HepG2 (cell line): ENCODE measurements at regions not wholly inside any gene's neighbourhood (a gene's known extent, or its start where the extent isn't known, plus 50 kb on each side); places are given as distances from the start of the nearest gene placed in this dataset.

Experiments used
- ATAC-seq: fragments of 200-7000 bp; cut with Tn5 transposase; 3 replicates; pipeline ENCODE4 v1.9.1; 2020; ENCODE audit warnings: mild to moderate bottlenecking, moderate library complexity
- BruUV-seq: library from RNA; stranded (reverse); fragments of 400-500 nt; replicated peaks from 2 replicates; lab custom pipeline; 2021; lab: Mats Ljungman, UMichigan
- CTCF ChIA-PET: fragments of 300-600 bp; formaldehyde crosslinking; extraction: SDS; loops from one replicate; lab custom pipeline; 2021; ENCODE audit warnings: low total read pairs, inconsistent platforms, low intra/inter-chr PET ratio; lab: Yijun Ruan, JAX
- POLR2A ChIA-PET: fragments of 350-600 bp; sonication (Branson Sonifier 250); formaldehyde crosslinking; loops from one replicate; lab custom pipeline; 2020; ENCODE audit warnings: antibody characterized with exemption, inconsistent platforms; lab: Yijun Ruan, JAX
- DNase-seq: peaks from one replicate; pipeline ENCODE4 v3.0.0-alpha.2; 2015; ENCODE audit warnings: low spot score
- FAIRE-seq: peaks from 3 replicates; lab custom pipeline; 2011; peaks lifted over from hg19 to GRCh38; lab: Jason Lieb, UNC
- H2AFZ ChIP-seq: one replicate; pipeline ENCODE4 v1.6.1; 2011; ENCODE audit warnings: low read length, inconsistent platforms
- H3K27ac ChIP-seq: fragments of 300-600 bp; 3 replicates; pipeline ENCODE4 v1.8.0; 2011; ENCODE audit warnings: mixed run types, mild to moderate bottlenecking, mixed read lengths, low read length, inconsistent platforms; ENCODE audit not compliant: insufficient read depth; ENCODE audit errors: extremely low read length
- H3K27me3 ChIP-seq, 2 experiments: fragments of 200-600 bp in 1 of 2; 2 replicates in 1 of 2; 3 replicates in 1 of 2; pipeline versions ENCODE4 v1.6.0 to v1.8.0; 2011; ENCODE audit warnings: low read length in 2 of 2, mild to moderate bottlenecking in 2 of 2, moderate library complexity in 2 of 2, inconsistent platforms in 1 of 2; ENCODE audit not compliant: insufficient read depth in 2 of 2, control insufficient read depth in 1 of 2
- H3K36me3 ChIP-seq, 2 experiments: fragments of 200-600 bp in 1 of 2; replicated peaks in 1 of 2; 2 replicates in 1 of 2; 3 replicates in 1 of 2; pipeline versions ENCODE4 v1.5.1 to v1.8.0; 2011; ENCODE audit warnings: low read length in 2 of 2, inconsistent platforms in 1 of 2; ENCODE audit not compliant: insufficient read depth in 2 of 2, control insufficient read depth in 1 of 2
- H3K4me1 ChIP-seq: 2 replicates; pipeline ENCODE4 v1.5.1; 2012; ENCODE audit warnings: low read length, inconsistent platforms; ENCODE audit not compliant: insufficient read depth
- H3K4me2 ChIP-seq: 2 replicates; pipeline ENCODE4 v1.6.0; 2011; ENCODE audit warnings: low read depth, low read length, inconsistent platforms
- H3K4me3 ChIP-seq, 3 experiments: fragments of 200-600 bp in 1 of 3; sonication (generic), shearing (Covaris generic) in 1 of 3; replicated peaks in 1 of 3; 2 replicates each; pipeline ENCODE4 v1.5.1; 2011 to 2016; ENCODE audit warnings: low read length in 3 of 3, inconsistent platforms in 2 of 3, low read depth in 2 of 3, mild to moderate bottlenecking in 2 of 3, control low read depth in 1 of 3, mixed read lengths in 1 of 3; ENCODE audit not compliant: insufficient read depth in 1 of 3
- H3K79me2 ChIP-seq: one replicate; pipeline ENCODE4 v1.6.1; 2011; ENCODE audit warnings: low read length, inconsistent platforms; ENCODE audit not compliant: insufficient read depth
- H3K9ac ChIP-seq: 2 replicates; pipeline ENCODE4 v1.6.0; 2011; ENCODE audit warnings: mild to moderate bottlenecking, low read depth, low read length, inconsistent platforms; ENCODE audit not compliant: insufficient read depth
- H3K9me3 ChIP-seq: 2 replicates; pipeline ENCODE4 v1.5.1; 2012; ENCODE audit warnings: mild to moderate bottlenecking, low read length
- H4K20me1 ChIP-seq: 2 replicates; pipeline ENCODE4 v1.6.0; 2011; ENCODE audit warnings: inconsistent platforms, mild to moderate bottlenecking, low read length, moderate library complexity; ENCODE audit not compliant: insufficient read depth
- CREM ChIP-seq, 2 experiments: sonication (generic) in 1 of 2; formaldehyde crosslinking in 1 of 2; IDR thresholded peaks; 2 replicates each; pipeline versions ENCODE4 v1.4.0 to v1.6.1; 2016 to 2020; ENCODE audit warnings: antibody characterized with exemption in 1 of 2, mild to moderate bottlenecking in 1 of 2, missing genetic modification reagents in 1 of 2
- LCORL ChIP-seq, 2 experiments: fragments of 450-650 bp in 1 of 2; sonication (generic) in 1 of 2; formaldehyde crosslinking in 1 of 2; IDR thresholded peaks; 2 replicates each; pipeline versions ENCODE4 v1.5.0 to v1.6.1; 2017 to 2020; ENCODE audit warnings: antibody characterized with exemption in 1 of 2, missing genetic modification reagents in 1 of 2
- RCOR2 ChIP-seq: IDR thresholded peaks from 2 replicates; pipeline ENCODE4 v1.6.1; 2016; ENCODE audit warnings: missing biosample characterization, missing genetic modification reagents
- STAG1 ChIP-seq: sonication (generic); formaldehyde crosslinking; IDR thresholded peaks from 2 replicates; pipeline ENCODE4 v1.4.0; 2020; ENCODE audit warnings: missing genetic modification reagents
- XRCC5 ChIP-seq: fragments of 200-400 bp; formaldehyde crosslinking; optimal IDR thresholded peaks from 2 replicates; pipeline ENCODE3; 2017; ENCODE audit warnings: mild to moderate bottlenecking, low read length
- ZMYM4 ChIP-seq: sonication (generic); formaldehyde crosslinking; IDR thresholded peaks from 2 replicates; pipeline ENCODE4 v1.8.1; 2023; ENCODE audit warnings: mild to moderate bottlenecking, missing genetic modification reagents
- ZNF431 ChIP-seq: sonication (generic); formaldehyde crosslinking; IDR thresholded peaks from 2 replicates; pipeline ENCODE4 v1.9.0; 2022; ENCODE audit warnings: missing genetic modification reagents, low read depth, mild to moderate bottlenecking, borderline replicate concordance
- ZNF570 ChIP-seq: sonication (generic); formaldehyde crosslinking; IDR thresholded peaks from 2 replicates; pipeline ENCODE4 v1.4.0; 2020; ENCODE audit warnings: mild to moderate bottlenecking, missing genetic modification reagents, borderline replicate concordance
- ZNF709 ChIP-seq: sonication (generic); formaldehyde crosslinking; IDR thresholded peaks from 2 replicates; pipeline ENCODE4 v1.5.0; 2020; ENCODE audit warnings: mild to moderate bottlenecking, missing genetic modification reagents
- ZSCAN12 ChIP-seq: sonication (generic); formaldehyde crosslinking; IDR thresholded peaks from 2 replicates; pipeline ENCODE4 v1.9.0; 2021; ENCODE audit warnings: mild to moderate bottlenecking, missing genetic modification reagents
- WGBS: methylation state at CpG from one replicate; pipeline ENCODE4 v1.1.6; 2017; ENCODE audit warnings: low lambda C conversion rate; 5-methylcytosine and 5-hydroxymethylcytosine counted together
- in situ Hi-C: cut with HindIII; loops from 2 replicates; pipeline ENCODE4 v1.10.0; 2017; ENCODE audit warnings: low pct_unique_long_range_greater_than_20kb; ENCODE audit not compliant: extremely low pct_ligation_motif_present
- intact Hi-C: fragments of 100-400 bp; cut with micrococcal nuclease; formaldehyde crosslinking; loops from one replicate; pipeline ENCODE4 v1.10.0; 2022; ENCODE audit not compliant: unreplicated experiment
- TF ChIP-seq, protein P1 (sequence below): sonication (generic); formaldehyde crosslinking; IDR thresholded peaks from 2 replicates; pipeline ENCODE4 v1.8.0; 2022; ENCODE audit warnings: mild to moderate bottlenecking, missing genetic modification reagents, moderate library complexity
- TF ChIP-seq, protein P2 (sequence below): sonication (generic); formaldehyde crosslinking; conservative IDR thresholded peaks from 2 replicates; pipeline ENCODE4 v1.8.1; 2023; ENCODE audit warnings: missing genetic modification reagents
- TF ChIP-seq, protein P3 (sequence below): sonication (generic); formaldehyde crosslinking; IDR thresholded peaks from 2 replicates; pipeline ENCODE4 v1.8.1; 2023; ENCODE audit warnings: mild to moderate bottlenecking, missing genetic modification reagents
- TF ChIP-seq, protein P4 (sequence below): IDR thresholded peaks from 2 replicates; pipeline ENCODE4 v1.6.1; 2018; ENCODE audit warnings: missing genetic modification reagents, mild to moderate bottlenecking, missing compliant biosample characterization
- TF ChIP-seq, protein P5 (sequence below): sonication (generic); formaldehyde crosslinking; IDR thresholded peaks from 2 replicates; pipeline ENCODE4 v1.5.0; 2020; ENCODE audit warnings: missing genetic modification reagents

DNA sequence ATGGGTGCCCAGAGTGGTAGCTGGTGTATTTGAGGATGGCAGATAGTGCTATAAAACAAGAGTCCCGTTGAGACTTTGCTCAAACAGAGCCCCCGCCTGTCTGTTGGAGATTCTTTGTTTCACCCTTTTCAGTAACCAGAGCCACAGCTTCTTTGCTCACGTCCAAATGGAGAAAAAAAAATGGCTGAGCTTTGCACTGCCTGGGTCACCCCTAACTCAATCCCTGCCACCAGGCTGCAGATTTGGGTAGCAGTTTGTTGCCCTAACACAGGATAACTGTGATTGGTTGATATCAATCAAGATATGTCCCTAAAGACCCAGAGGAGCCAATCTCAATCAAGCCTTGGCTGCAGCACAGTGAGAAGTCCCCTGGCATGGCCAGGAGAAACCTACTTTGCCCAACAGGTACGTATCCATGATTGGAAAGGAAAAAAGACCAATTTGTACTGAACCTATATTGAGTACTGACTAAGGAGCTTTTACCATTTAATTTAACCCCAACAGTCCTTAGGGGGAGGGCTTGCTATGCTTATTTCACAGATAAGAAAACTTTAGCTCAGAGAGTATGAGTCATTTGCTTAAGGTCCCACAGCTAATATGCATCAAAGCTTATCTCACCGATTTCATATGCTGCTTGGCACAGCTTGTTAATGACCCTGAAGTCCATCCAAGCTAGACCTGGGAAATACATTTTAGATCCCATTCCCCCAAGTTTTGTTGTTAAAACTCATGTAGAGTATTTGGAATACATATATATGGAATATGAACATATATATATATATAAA lies 72.0 kb upstream of the SH3BP4 start:
- Histone ChIP-seq H3K4me2 (no peak overlapping the region; the same call in 1 of the 2 replicates), H3K79me2 (no peaks in the 10 kb centered on the region), H3K27ac (peak overlapping the region; percentile 42), H3K9me3 (peaks cover 16% of the 10 kb centered on the region), H4K20me1 (no peaks in the 10 kb centered on the region), H3K27me3 (no peaks in the 10 kb centered on the region), H3K4me1 (peaks cover 68% of the 10 kb centered on the region), H3K4me3 (no peak overlapping the region), H3K36me3 (no peaks in the 10 kb centered on the region), H2AFZ (no peak overlapping the region), H3K9ac (no peak overlapping the region)
- intact Hi-C loops, result loop anchor here (1.0 to 5.0 kb wide), 7 partner anchors 56 to 330 kb away; no protein-coding TSS in a partner anchor
- no TSS peak for BruUV-seq
- POLR2A ChIA-PET, result interaction anchor here (0.6 to 4.0 kb wide), 36 partner anchors 11 to 323 kb away, joined by 3 to 72 read pairs (median 11); partner anchors contain the start of gene SH3BP4
- CTCF ChIA-PET, result no interaction called here
- WGBS, result 85% methylated on average over 5 of the region's 5 CpGs
- ATAC-seq (no peak), DNase-seq (peak; percentile 54), FAIRE-seq (no peak)
- in situ Hi-C loops, result loop anchor here (10.0 kb wide), 1 partner anchor 325 kb away; no protein-coding TSS in a partner anchor
- TF ChIP-seq CREM (IDR thresholded peaks at IDR 0.05) (no peak), CREM (CRISPR knock-in tag; IDR thresholded peaks at IDR 0.05) (no peak), LCORL (IDR thresholded peaks at IDR 0.05) (no peak), LCORL (CRISPR knock-in tag; IDR thresholded peaks at IDR 0.05) (peak; percentile 28; the same call in 1 of the 2 replicates), ZNF709 (CRISPR knock-in tag) (0 out of 2 replicates have a peak, but pooled peaks have one; percentile 3), XRCC5 (peak; percentile 27), ZNF431 (CRISPR knock-in tag) (peak; percentile 11; the same call in 1 of the 2 replicates), STAG1 (0 out of 2 replicates have a peak, but pooled peaks have one; percentile 0), ZMYM4 (CRISPR knock-in tag) (peak; percentile 39; the same call in 1 of the 2 replicates), ZNF570 (no peak), RCOR2 (no peak), ZSCAN12 (CRISPR knock-in tag) (no peak)
- TF ChIP-seq, protein P1, sequence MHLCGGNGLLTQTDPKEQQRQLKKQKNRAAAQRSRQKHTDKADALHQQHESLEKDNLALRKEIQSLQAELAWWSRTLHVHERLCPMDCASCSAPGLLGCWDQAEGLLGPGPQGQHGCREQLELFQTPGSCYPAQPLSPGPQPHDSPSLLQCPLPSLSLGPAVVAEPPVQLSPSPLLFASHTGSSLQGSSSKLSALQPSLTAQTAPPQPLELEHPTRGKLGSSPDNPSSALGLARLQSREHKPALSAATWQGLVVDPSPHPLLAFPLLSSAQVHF (CRISPR knock-in tag), result no peak
- TF ChIP-seq, protein P2, sequence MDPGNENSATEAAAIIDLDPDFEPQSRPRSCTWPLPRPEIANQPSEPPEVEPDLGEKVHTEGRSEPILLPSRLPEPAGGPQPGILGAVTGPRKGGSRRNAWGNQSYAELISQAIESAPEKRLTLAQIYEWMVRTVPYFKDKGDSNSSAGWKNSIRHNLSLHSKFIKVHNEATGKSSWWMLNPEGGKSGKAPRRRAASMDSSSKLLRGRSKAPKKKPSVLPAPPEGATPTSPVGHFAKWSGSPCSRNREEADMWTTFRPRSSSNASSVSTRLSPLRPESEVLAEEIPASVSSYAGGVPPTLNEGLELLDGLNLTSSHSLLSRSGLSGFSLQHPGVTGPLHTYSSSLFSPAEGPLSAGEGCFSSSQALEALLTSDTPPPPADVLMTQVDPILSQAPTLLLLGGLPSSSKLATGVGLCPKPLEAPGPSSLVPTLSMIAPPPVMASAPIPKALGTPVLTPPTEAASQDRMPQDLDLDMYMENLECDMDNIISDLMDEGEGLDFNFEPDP (CRISPR knock-in tag), result 0 out of 2 replicates have a peak, but pooled peaks have one; percentile 55
- TF ChIP-seq, protein P3, sequence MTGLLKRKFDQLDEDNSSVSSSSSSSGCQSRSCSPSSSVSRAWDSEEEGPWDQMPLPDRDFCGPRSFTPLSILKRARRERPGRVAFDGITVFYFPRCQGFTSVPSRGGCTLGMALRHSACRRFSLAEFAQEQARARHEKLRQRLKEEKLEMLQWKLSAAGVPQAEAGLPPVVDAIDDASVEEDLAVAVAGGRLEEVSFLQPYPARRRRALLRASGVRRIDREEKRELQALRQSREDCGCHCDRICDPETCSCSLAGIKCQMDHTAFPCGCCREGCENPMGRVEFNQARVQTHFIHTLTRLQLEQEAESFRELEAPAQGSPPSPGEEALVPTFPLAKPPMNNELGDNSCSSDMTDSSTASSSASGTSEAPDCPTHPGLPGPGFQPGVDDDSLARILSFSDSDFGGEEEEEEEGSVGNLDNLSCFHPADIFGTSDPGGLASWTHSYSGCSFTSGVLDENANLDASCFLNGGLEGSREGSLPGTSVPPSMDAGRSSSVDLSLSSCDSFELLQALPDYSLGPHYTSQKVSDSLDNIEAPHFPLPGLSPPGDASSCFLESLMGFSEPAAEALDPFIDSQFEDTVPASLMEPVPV (CRISPR knock-in tag), result no peak
- TF ChIP-seq, protein P4, sequence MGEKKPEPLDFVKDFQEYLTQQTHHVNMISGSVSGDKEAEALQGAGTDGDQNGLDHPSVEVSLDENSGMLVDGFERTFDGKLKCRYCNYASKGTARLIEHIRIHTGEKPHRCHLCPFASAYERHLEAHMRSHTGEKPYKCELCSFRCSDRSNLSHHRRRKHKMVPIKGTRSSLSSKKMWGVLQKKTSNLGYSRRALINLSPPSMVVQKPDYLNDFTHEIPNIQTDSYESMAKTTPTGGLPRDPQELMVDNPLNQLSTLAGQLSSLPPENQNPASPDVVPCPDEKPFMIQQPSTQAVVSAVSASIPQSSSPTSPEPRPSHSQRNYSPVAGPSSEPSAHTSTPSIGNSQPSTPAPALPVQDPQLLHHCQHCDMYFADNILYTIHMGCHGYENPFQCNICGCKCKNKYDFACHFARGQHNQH, result no peak
- TF ChIP-seq, protein P5, sequence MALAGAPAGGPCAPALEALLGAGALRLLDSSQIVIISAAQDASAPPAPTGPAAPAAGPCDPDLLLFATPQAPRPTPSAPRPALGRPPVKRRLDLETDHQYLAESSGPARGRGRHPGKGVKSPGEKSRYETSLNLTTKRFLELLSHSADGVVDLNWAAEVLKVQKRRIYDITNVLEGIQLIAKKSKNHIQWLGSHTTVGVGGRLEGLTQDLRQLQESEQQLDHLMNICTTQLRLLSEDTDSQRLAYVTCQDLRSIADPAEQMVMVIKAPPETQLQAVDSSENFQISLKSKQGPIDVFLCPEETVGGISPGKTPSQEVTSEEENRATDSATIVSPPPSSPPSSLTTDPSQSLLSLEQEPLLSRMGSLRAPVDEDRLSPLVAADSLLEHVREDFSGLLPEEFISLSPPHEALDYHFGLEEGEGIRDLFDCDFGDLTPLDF (CRISPR knock-in tag), result no peak
